Testis (tissue), 2 donors: ENCODE measurements at regions not wholly inside any gene's neighbourhood (a gene's known extent, or its start where the extent isn't known, plus 50 kb on each side); places are given as distances from the start of the nearest gene placed in this dataset.

Experiments used
- DNase-seq: peaks from one replicate; pipeline ENCODE4 v3.0.0-alpha.2; 2019
- H3K27ac ChIP-seq, 2 donors: fragments of 200-600 bp; sonication (generic); one replicate each; pipeline ENCODE4 v1.5.1; 2019
- H3K27me3 ChIP-seq: fragments of 200-600 bp; sonication (generic); one replicate; pipeline ENCODE4 v1.5.1; 2019
- H3K36me3 ChIP-seq: fragments of 200-600 bp; sonication (generic); one replicate; pipeline ENCODE4 v1.5.1; 2017; ENCODE audit warnings: low read depth; ENCODE audit errors: missing control alignments
- H3K4me1 ChIP-seq: fragments of 200-600 bp; sonication (generic); one replicate; pipeline ENCODE4 v1.5.1; 2019
- H3K4me3 ChIP-seq, 2 donors: fragments of 200-600 bp; sonication (generic); one replicate each; pipeline ENCODE4 v1.5.1; 2017 to 2019
- H3K9me3 ChIP-seq: fragments of 200-600 bp; sonication (generic); one replicate; pipeline ENCODE4 v1.5.1; 2017
- CTCF ChIP-seq, 3 experiments: fragments of 450-650 bp in 2 of 3; fragments of 200-600 bp in 1 of 3; sonication (generic) in 1 of 3; IDR thresholded peaks; one replicate each; pipeline ENCODE4 v1.5.1; 2016 to 2019; ENCODE audit warnings: antibody characterized with exemption in 3 of 3, mild to moderate bottlenecking in 2 of 3, moderate library complexity in 1 of 3
- POLR2A ChIP-seq: fragments of 450-650 bp; IDR thresholded peaks from one replicate; pipeline ENCODE4 v1.6.1; 2017; ENCODE audit warnings: antibody characterized with exemption, mild to moderate bottlenecking, moderate library complexity
- WGBS, 2 donors: methylation state at CpG; one replicate each; pipeline ENCODE4 v1.1.5; 2018; 5-methylcytosine and 5-hydroxymethylcytosine counted together
- intact Hi-C: fragments of 100-400 bp; cut with DNase I; formaldehyde crosslinking; loops from one replicate; pipeline ENCODE4 v1.15.1; 2023; ENCODE audit warnings: low total_unique reads

GRCh38 chr5:53430618-53431252, 49.7 kb upstream of the FST start:
- Histone ChIP-seq H3K4me3 (no peak overlapping the region), H3K36me3 (no peaks in the 10 kb centered on the region), H3K27ac (no peak overlapping the region), H3K27me3 (no peaks in the 10 kb centered on the region), H3K9me3 (no peaks in the 10 kb centered on the region), H3K4me1 (no peaks in the 10 kb centered on the region)
- intact Hi-C loops, result no loop called here
- WGBS, 2 donors, result 68 to 70% methylated on average over 5 of the region's 5 CpGs
- TF ChIP-seq POLR2A (no peak), CTCF (IDR thresholded peaks at IDR 0.05) (peak in 2 of 3 experiments; percentile 23 to 31)
- DNase-seq, result no peak
